IMR-90 (cell line): ENCODE measurements at regions not wholly inside any gene's neighbourhood (a gene's known extent, or its start where the extent isn't known, plus 50 kb on each side); places are given as distances from the start of the nearest gene placed in this dataset.

Experiments used
- ATAC-seq: fragments of 200-7000 bp; cut with Tn5 transposase; 2 replicates; pipeline ENCODE4 v1.9.1; 2020; ENCODE audit warnings: low read depth, mild to moderate bottlenecking, moderate library complexity
- BruUV-seq: library from RNA; stranded (reverse); fragments of 400-500 nt; replicated peaks from 2 replicates; lab custom pipeline; 2021; lab: Mats Ljungman, UMichigan
- CTCF ChIA-PET: fragments of 300-600 bp; formaldehyde crosslinking; extraction: SDS; loops from one replicate; lab custom pipeline; 2021; ENCODE audit warnings: antibody characterized with exemption; lab: Yijun Ruan, JAX
- POLR2A ChIA-PET: fragments of 300-600 bp; sonication (Branson Sonifier 250); formaldehyde crosslinking; loops from one replicate; lab custom pipeline; 2022; ENCODE audit warnings: antibody characterized with exemption; ENCODE audit not compliant: unreplicated experiment; lab: Charles Lee
- DNase-seq: peaks from one replicate; pipeline ENCODE4 v3.0.0; 2013
- H2AFZ ChIP-seq: replicated peaks from 2 replicates; pipeline ENCODE3; 2013; ENCODE audit warnings: low read length, mild to moderate bottlenecking; ENCODE audit not compliant: poor library complexity
- H2AK5ac ChIP-seq: 2 replicates; pipeline ENCODE4 v1.6.1; 2013; ENCODE audit warnings: low read depth, low read length, inconsistent platforms
- H2AK9ac ChIP-seq: replicated peaks from 2 replicates; pipeline ENCODE3; 2013; ENCODE audit warnings: mild to moderate bottlenecking, low read depth, low read length, moderate library complexity; ENCODE audit not compliant: poor library complexity
- H2BK120ac ChIP-seq: 2 replicates; pipeline ENCODE4 v1.6.1; 2013; ENCODE audit warnings: low read depth, low read length, inconsistent platforms
- H2BK15ac ChIP-seq: 3 replicates; pipeline ENCODE4 v1.6.1; 2013; ENCODE audit warnings: low read depth, low read length, inconsistent platforms
- H2BK20ac ChIP-seq: 2 replicates; pipeline ENCODE4 v1.6.1; 2013; ENCODE audit warnings: low read depth, mild to moderate bottlenecking, inconsistent platforms, low read length, moderate library complexity
- H2BK5ac ChIP-seq: 2 replicates; pipeline ENCODE4 v1.6.1; 2013; ENCODE audit warnings: mild to moderate bottlenecking, low read depth, low read length, inconsistent platforms; ENCODE audit not compliant: poor library complexity, severe bottlenecking
- H3K14ac ChIP-seq: replicated peaks from 2 replicates; pipeline ENCODE4 v1.6.1; 2013; ENCODE audit warnings: low read depth, low read length, inconsistent platforms
- H3K18ac ChIP-seq: 2 replicates; pipeline ENCODE4 v1.6.1; 2013; ENCODE audit warnings: low read depth, low read length, control low read depth
- H3K23ac ChIP-seq: 2 replicates; pipeline ENCODE4 v1.6.1; 2013; ENCODE audit warnings: low read depth, low read length, inconsistent platforms
- H3K27ac ChIP-seq: 2 replicates; pipeline ENCODE4 v1.5.1; 2013; ENCODE audit warnings: mild to moderate bottlenecking, control low read depth, low read length; ENCODE audit not compliant: insufficient read depth
- H3K27me3 ChIP-seq: 2 replicates; pipeline ENCODE4 v1.6.1; 2013; ENCODE audit warnings: low read length; ENCODE audit not compliant: control insufficient read depth, insufficient read depth
- H3K36me3 ChIP-seq: 2 replicates; pipeline ENCODE4 v1.6.1; 2013; ENCODE audit warnings: low read length, mixed read lengths; ENCODE audit not compliant: control insufficient read depth, insufficient read depth
- H3K4ac ChIP-seq: 2 replicates; pipeline ENCODE4 v1.6.1; 2013; ENCODE audit warnings: low read depth, low read length, inconsistent platforms
- H3K4me1 ChIP-seq: 2 replicates; pipeline ENCODE4 v1.6.1; 2013; ENCODE audit warnings: low read length, mixed read lengths; ENCODE audit not compliant: control insufficient read depth, insufficient read depth
- H3K4me2 ChIP-seq: 2 replicates; pipeline ENCODE4 v1.6.1; 2013; ENCODE audit warnings: low read depth, mild to moderate bottlenecking, control low read depth, low read length, moderate library complexity
- H3K4me3 ChIP-seq: 2 replicates; pipeline ENCODE4 v1.5.1; 2013; ENCODE audit warnings: low read depth, mild to moderate bottlenecking, control low read depth, low read length, moderate library complexity; ENCODE audit not compliant: insufficient read depth
- H3K56ac ChIP-seq: 2 replicates; pipeline ENCODE4 v1.6.1; 2013; ENCODE audit warnings: low read length, inconsistent platforms; ENCODE audit not compliant: insufficient read depth; ENCODE audit errors: extremely low read depth
- H3K79me1 ChIP-seq, 2 experiments: 2 replicates each; pipeline ENCODE4 v1.6.1; 2013; ENCODE audit warnings: low read length in 2 of 2, inconsistent platforms in 1 of 2, low read depth in 1 of 2
- H3K9ac ChIP-seq: 2 replicates; pipeline ENCODE4 v1.6.1; 2013; ENCODE audit warnings: low read depth, low read length, control low read depth
- H3K9me1 ChIP-seq: 2 replicates; pipeline ENCODE4 v1.6.1; 2013; ENCODE audit warnings: low read length, inconsistent platforms; ENCODE audit not compliant: insufficient read depth
- H3K9me3 ChIP-seq: 2 replicates; pipeline ENCODE4 v1.6.1; 2013; ENCODE audit warnings: low read length; ENCODE audit not compliant: control insufficient read depth, insufficient read depth
- H4K20me1 ChIP-seq: 2 replicates; pipeline ENCODE4 v1.6.1; 2013; ENCODE audit warnings: low read length, inconsistent platforms; ENCODE audit not compliant: insufficient read depth
- H4K5ac ChIP-seq: 2 replicates; pipeline ENCODE4 v1.6.1; 2013; ENCODE audit warnings: mild to moderate bottlenecking, low read depth, low read length, control low read depth
- H4K8ac ChIP-seq, 2 experiments: 2 replicates each; pipeline ENCODE4 v1.6.1; 2013; ENCODE audit warnings: low read depth in 2 of 2, low read length in 2 of 2, control low read depth in 1 of 2, inconsistent platforms in 1 of 2
- H4K91ac ChIP-seq: 2 replicates; pipeline ENCODE4 v1.6.1; 2013; ENCODE audit warnings: low read depth, low read length, inconsistent platforms; ENCODE audit not compliant: insufficient read depth
- CEBPB ChIP-seq: IDR thresholded peaks from 2 replicates; pipeline ENCODE4 v1.6.1; 2012; ENCODE audit warnings: low read depth, low read length, improper control_type of control experiment
- CHD1 ChIP-seq: IDR thresholded peaks from 2 replicates; pipeline ENCODE4 v1.6.1; 2012; ENCODE audit warnings: low read depth, low read length, improper control_type of control experiment
- MAZ ChIP-seq: IDR thresholded peaks from 2 replicates; pipeline ENCODE4 v1.6.1; 2012; ENCODE audit warnings: low read depth, mild to moderate bottlenecking, low read length, improper control_type of control experiment, moderate library complexity, borderline replicate concordance
- POLR2A ChIP-seq: IDR thresholded peaks from 2 replicates; pipeline ENCODE4 v1.6.1; 2012; ENCODE audit warnings: mild to moderate bottlenecking, low read depth, low read length
- RAD21 ChIP-seq: IDR thresholded peaks from 2 replicates; pipeline ENCODE4 v1.6.1; 2012; ENCODE audit warnings: low read length, improper control_type of control experiment
- RCOR1 ChIP-seq: IDR thresholded peaks from 2 replicates; pipeline ENCODE4 v1.6.1; 2012; ENCODE audit warnings: mild to moderate bottlenecking, low read length, improper control_type of control experiment; ENCODE audit not compliant: insufficient replicate concordance
- RFX5 ChIP-seq: IDR thresholded peaks from 2 replicates; pipeline ENCODE4 v1.8.0; 2012; ENCODE audit warnings: low read depth, mild to moderate bottlenecking, low read length, moderate library complexity
- WGBS, 2 experiments: methylation state at CpG; one replicate each; pipeline versions ENCODE4 v1.1.5 to v1.1.7; 2013; ENCODE audit warnings: missing lambda C conversion rate in 2 of 2; ENCODE audit not compliant: insufficient read length in 1 of 2; ENCODE audit errors: extremely low coverage in 2 of 2; 5-methylcytosine and 5-hydroxymethylcytosine counted together
- dilution Hi-C: fragments of 300-500 bp; cut with HindIII; formaldehyde crosslinking; loops from one replicate; pipeline ENCODE4 v1.14.3; 2018; ENCODE audit warnings: low sequenced_read_pairs; ENCODE audit not compliant: unreplicated experiment
- in situ Hi-C: fragments of 300-500 bp; cut with MboI; formaldehyde crosslinking; loops from 3 replicates; pipeline ENCODE4 v1.14.3; 2019; ENCODE audit warnings: low sequenced_read_pairs, inconsistent platforms, mixed read lengths
- intact Hi-C: fragments of 100-400 bp; cut with micrococcal nuclease; formaldehyde crosslinking; loops from 2 replicates; pipeline ENCODE4 v1.10.0; 2022

DNA sequence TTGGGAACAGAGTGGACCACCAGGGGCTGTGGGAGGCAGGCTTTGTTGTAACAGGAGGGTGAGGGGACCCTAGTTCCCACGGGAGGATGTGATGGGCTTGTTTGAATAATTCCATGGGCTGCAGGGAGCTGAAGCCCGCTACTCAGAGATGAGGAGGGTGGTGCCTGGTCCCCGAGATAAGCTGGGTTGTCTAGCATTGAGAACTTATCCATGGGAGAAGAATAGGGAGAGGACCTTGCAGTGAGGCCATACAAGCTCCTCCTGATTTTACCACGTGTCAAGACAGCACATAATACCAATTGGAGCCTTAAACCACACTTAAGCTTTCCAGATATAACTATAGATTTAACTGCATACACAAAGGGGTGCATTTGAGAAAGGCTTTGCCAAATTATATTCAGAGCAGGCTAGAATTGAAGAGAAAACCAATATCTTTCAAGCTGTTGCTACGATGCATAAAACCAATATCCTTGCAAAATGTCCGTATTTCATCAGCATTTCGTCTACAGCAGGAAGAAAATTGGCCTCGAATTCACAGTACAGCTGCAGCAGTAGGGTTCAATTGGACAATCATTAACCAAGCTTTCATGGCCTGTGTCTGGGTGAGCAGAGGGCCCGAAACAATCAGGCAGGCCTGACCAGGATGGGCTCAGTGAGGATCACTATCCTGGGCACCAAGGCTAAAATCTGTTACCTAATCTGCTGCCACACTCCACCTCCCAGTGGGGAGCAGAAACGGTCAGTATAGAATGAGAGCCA lies 500.7 kb downstream of the OCA2 start:
- no peak overlapping the region for H3K14ac ChIP-seq
- no peak overlapping the region for H3K18ac ChIP-seq
- H2BK15ac ChIP-seq = no peak overlapping the region
- no peak overlapping the region for H2AFZ ChIP-seq
- no peak overlapping the region for H2BK20ac ChIP-seq
- CTCF ChIA-PET = no interaction called here
- H3K4me2 ChIP-seq = no peak overlapping the region
- no peaks in the 10 kb centered on the region for H3K27me3 ChIP-seq
- no peak overlapping the region for H2BK120ac ChIP-seq
- no TSS peak for BruUV-seq
- no peaks in the 10 kb centered on the region for H3K79me1 ChIP-seq
- H3K9ac ChIP-seq = no peak overlapping the region
- no peak overlapping the region for H2BK5ac ChIP-seq
- no peak overlapping the region for H2AK5ac ChIP-seq
- peaks cover 43% of the 10 kb centered on the region for H3K9me3 ChIP-seq
- no peak overlapping the region for H4K8ac ChIP-seq
- no peaks in the 10 kb centered on the region for H3K36me3 ChIP-seq
- no peak for DNase-seq
- H4K20me1 ChIP-seq = no peaks in the 10 kb centered on the region
- H3K56ac ChIP-seq = no peak overlapping the region
- H3K4me1 ChIP-seq = no peaks in the 10 kb centered on the region
- dilution Hi-C loops (no loop called here), in situ Hi-C loops (no loop called here), intact Hi-C loops (no loop called here)
- no peak overlapping the region for H3K27ac ChIP-seq
- TF ChIP-seq RAD21 = no peak
- TF ChIP-seq RCOR1 = no peak
- TF ChIP-seq CHD1 = no peak
- TF ChIP-seq MAZ = no peak
- TF ChIP-seq POLR2A = no peak
- TF ChIP-seq CEBPB = no peak
- TF ChIP-seq RFX5 = no peak
- no peak overlapping the region for H3K4ac ChIP-seq
- H3K4me3 ChIP-seq = no peak overlapping the region
- H3K23ac ChIP-seq = no peak overlapping the region
- H4K5ac ChIP-seq = no peak overlapping the region
- WGBS, 2 experiments = 50% methylated on average over 2 of the region's 10 CpGs; no CpG with 5 or more reads in 1 of the 2 experiments
- H3K9me1 ChIP-seq = no peaks in the 10 kb centered on the region
- H4K91ac ChIP-seq = no peak overlapping the region
- POLR2A ChIA-PET = no interaction called here
- ATAC-seq = no peak
- no peak overlapping the region for H2AK9ac ChIP-seq
